ENCODE measurements at regions not wholly inside any gene's neighbourhood (a gene's known extent, or its start where the extent isn't known, plus 50 kb on each side); places are given as distances from the start of the nearest gene placed in this dataset.

DNA sequence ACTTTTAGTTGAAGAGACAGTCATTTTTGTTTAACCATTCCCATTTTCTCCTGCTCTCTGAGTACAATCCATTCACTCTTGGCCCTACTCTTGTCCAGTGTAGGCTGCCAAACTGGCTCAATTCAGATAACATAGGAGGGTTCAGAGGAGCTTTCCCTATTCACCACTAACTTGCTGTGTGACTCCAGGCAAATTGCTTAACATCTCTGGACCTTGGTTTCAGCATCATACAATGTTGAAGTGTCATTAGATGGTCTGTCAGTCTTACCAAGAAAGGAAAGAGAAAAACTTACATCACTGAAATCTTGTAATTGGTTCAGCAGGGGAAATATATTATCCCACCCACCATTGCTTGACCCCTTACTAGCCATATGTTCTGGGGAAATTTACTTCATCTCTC is 171.4 kb upstream of the MCHR2 start:
- TF ChIP-seq, protein P1, sequence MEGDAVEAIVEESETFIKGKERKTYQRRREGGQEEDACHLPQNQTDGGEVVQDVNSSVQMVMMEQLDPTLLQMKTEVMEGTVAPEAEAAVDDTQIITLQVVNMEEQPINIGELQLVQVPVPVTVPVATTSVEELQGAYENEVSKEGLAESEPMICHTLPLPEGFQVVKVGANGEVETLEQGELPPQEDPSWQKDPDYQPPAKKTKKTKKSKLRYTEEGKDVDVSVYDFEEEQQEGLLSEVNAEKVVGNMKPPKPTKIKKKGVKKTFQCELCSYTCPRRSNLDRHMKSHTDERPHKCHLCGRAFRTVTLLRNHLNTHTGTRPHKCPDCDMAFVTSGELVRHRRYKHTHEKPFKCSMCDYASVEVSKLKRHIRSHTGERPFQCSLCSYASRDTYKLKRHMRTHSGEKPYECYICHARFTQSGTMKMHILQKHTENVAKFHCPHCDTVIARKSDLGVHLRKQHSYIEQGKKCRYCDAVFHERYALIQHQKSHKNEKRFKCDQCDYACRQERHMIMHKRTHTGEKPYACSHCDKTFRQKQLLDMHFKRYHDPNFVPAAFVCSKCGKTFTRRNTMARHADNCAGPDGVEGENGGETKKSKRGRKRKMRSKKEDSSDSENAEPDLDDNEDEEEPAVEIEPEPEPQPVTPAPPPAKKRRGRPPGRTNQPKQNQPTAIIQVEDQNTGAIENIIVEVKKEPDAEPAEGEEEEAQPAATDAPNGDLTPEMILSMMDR (IDR thresholded peaks at IDR 0.05; ENCODE audit: low read depth, low read length), result no peak
- TF ChIP-seq POLR2A (IDR thresholded peaks at IDR 0.05; ENCODE audit: extremely low read depth, insufficient read length), result no peak
- TF ChIP-seq, protein P2, sequence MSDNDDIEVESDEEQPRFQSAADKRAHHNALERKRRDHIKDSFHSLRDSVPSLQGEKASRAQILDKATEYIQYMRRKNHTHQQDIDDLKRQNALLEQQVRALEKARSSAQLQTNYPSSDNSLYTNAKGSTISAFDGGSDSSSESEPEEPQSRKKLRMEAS (IDR thresholded peaks at IDR 0.05; ENCODE audit: low read depth, low read length), result no peak

Data from NB4 (cell line).